Testis (tissue), 2 donors: ENCODE measurements at regions not wholly inside any gene's neighbourhood (a gene's known extent, or its start where the extent isn't known, plus 50 kb on each side); places are given as distances from the start of the nearest gene placed in this dataset.

Experiments used
- POLR2A ChIP-seq: fragments of 450-650 bp; IDR thresholded peaks from one replicate; pipeline ENCODE4 v1.6.1; 2017; ENCODE audit warnings: antibody characterized with exemption, mild to moderate bottlenecking, moderate library complexity
- TF ChIP-seq, protein P1 (sequence below), 3 experiments: fragments of 450-650 bp in 2 of 3; fragments of 200-600 bp in 1 of 3; sonication (generic) in 1 of 3; IDR thresholded peaks; one replicate each; pipeline ENCODE4 v1.5.1; 2016 to 2019; ENCODE audit warnings: antibody characterized with exemption in 3 of 3, mild to moderate bottlenecking in 2 of 3, moderate library complexity in 1 of 3

GRCh38 chr13:80957019-80957655 lies 616.2 kb upstream of the SPRY2 start:
- TF ChIP-seq, protein P1, sequence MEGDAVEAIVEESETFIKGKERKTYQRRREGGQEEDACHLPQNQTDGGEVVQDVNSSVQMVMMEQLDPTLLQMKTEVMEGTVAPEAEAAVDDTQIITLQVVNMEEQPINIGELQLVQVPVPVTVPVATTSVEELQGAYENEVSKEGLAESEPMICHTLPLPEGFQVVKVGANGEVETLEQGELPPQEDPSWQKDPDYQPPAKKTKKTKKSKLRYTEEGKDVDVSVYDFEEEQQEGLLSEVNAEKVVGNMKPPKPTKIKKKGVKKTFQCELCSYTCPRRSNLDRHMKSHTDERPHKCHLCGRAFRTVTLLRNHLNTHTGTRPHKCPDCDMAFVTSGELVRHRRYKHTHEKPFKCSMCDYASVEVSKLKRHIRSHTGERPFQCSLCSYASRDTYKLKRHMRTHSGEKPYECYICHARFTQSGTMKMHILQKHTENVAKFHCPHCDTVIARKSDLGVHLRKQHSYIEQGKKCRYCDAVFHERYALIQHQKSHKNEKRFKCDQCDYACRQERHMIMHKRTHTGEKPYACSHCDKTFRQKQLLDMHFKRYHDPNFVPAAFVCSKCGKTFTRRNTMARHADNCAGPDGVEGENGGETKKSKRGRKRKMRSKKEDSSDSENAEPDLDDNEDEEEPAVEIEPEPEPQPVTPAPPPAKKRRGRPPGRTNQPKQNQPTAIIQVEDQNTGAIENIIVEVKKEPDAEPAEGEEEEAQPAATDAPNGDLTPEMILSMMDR (IDR thresholded peaks at IDR 0.05) = no peak
- TF ChIP-seq POLR2A = no peak
